ENCODE measurements at regions not wholly inside any gene's neighbourhood (a gene's known extent, or its start where the extent isn't known, plus 50 kb on each side); places are given as distances from the start of the nearest gene placed in this dataset.

DNA sequence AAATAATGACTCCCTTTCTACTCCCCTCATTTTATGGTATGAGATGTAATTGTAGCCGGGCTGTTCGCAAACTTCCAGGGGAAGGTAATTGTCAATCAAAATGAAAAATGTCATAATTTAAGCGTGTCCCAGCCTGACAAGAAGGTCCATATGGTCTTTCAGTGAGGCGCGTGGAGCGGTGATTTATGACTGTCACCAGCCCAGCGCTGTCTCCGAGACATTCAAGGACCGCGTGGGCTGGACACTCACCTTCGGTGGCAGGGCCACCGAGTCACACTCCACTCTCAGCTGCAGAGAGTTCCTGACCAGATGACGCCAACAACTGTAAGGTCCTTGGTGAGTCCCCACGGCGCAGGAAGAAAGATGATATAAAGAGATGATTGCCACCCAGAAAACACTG, 157.7 kb upstream of the TNRC6C start:
- CTCF ChIA-PET, result no interaction called here
- H3K4me1 ChIP-seq (ENCODE audit: control insufficient read depth, insufficient read depth, low read length), result peaks cover 2% of the 10 kb centered on the region; the same call in 1 of the 2 replicates
- no peak overlapping the region for H3K27ac ChIP-seq (ENCODE audit: extremely low read depth, low read depth, low read length)
- no peak overlapping the region for H3K4me3 ChIP-seq (ENCODE audit: low read depth, low read length)
- H3K9me3 ChIP-seq (ENCODE audit: control insufficient read depth, insufficient read depth, low read depth, low read length), result no peaks in the 10 kb centered on the region
- POLR2A ChIA-PET, result interaction anchor here (0.6 kb wide), 1 partner anchor 258 kb away, joined by 3 read pairs; no protein-coding TSS in a partner anchor
- H3K36me3 ChIP-seq (ENCODE audit: control insufficient read depth in 2 of 2, insufficient read depth in 1 of 2, low read length in 2 of 2), result no peaks in the 10 kb centered on the region
- TF ChIP-seq ZNF10 (tag by site-specific recombination; IDR thresholded peaks at IDR 0.05), result no peak
- TF ChIP-seq SP7 (tag by site-specific recombination; IDR thresholded peaks at IDR 0.05), result 0 out of 2 replicates have a peak, but pooled peaks have one; percentile 19
- TF ChIP-seq, protein P1, sequence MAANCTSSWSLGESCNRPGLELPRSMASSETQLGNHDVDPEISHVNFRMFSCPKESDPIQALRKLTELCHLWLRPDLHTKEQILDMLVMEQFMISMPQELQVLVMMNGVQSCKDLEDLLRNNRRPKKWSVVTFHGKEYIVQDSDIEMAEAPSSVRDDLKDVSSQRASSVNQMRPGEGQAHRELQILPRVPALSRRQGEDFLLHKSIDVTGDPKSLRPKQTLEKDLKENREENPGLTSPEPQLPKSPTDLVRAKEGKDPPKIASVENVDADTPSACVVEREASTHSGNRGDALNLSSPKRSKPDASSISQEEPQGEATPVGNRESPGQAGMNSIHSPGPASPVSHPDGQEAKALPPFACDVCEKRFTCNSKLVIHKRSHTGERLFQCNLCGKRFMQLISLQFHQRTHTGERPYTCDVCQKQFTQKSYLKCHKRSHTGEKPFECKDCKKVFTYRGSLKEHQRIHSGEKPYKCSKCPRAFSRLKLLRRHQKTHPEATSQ (tag by site-specific recombination; IDR thresholded peaks at IDR 0.05), result no peak

- no peak overlapping the region for H3K27ac ChIP-seq (ENCODE audit: extremely low read depth, low read depth, low read length)
- CTCF ChIA-PET, result interaction anchor here (1.1 kb wide), 1 partner anchor 13 kb away, joined by 4 read pairs; no protein-coding TSS in a partner anchor
- H3K4me3 ChIP-seq (ENCODE audit: low read depth, low read length), result no peak overlapping the region
- no peaks in the 10 kb centered on the region for H3K36me3 ChIP-seq (ENCODE audit: control insufficient read depth in 2 of 2, insufficient read depth in 1 of 2, low read length in 2 of 2)
- no peak for TF ChIP-seq ZNF157 (tag by site-specific recombination; IDR thresholded peaks at IDR 0.05)
- TF ChIP-seq ZSCAN4 (tag by site-specific recombination; IDR thresholded peaks at IDR 0.05), result peak; percentile 72
- POLR2A ChIA-PET, result interaction anchor here (1.8 kb wide), 1 partner anchor 157 kb away, joined by 6 read pairs; the partner anchor contains the start of gene TNRC6C
- H3K9me3 ChIP-seq (ENCODE audit: control insufficient read depth, insufficient read depth, low read depth, low read length), result no peaks in the 10 kb centered on the region
- peaks cover 2% of the 10 kb centered on the region; the same call in 1 of the 2 replicates for H3K4me1 ChIP-seq (ENCODE audit: control insufficient read depth, insufficient read depth, low read length)
Measured at GRCh38 chr17:77801545-77802332, 156.8 kb upstream of the TNRC6C start.

GRCh38 chr17:77802333-77802615, 156.2 kb upstream of the TNRC6C start:
- H3K36me3 ChIP-seq (ENCODE audit: control insufficient read depth in 2 of 2, insufficient read depth in 1 of 2, low read length in 2 of 2), result no peaks in the 10 kb centered on the region
- H3K4me3 ChIP-seq (ENCODE audit: low read depth, low read length), result no peak overlapping the region
- TF ChIP-seq ZSCAN4 (tag by site-specific recombination; IDR thresholded peaks at IDR 0.05) (0 out of 2 replicates have a peak, but pooled peaks have one; percentile 16), KLF9 (tag by site-specific recombination; IDR thresholded peaks at IDR 0.05; ENCODE audit: low read depth) (no peak), ZNF341 (tag by site-specific recombination; IDR thresholded peaks at IDR 0.05; ENCODE audit: low read depth) (peak; percentile 69), ZNF23 (tag by site-specific recombination; IDR thresholded peaks at IDR 0.05; ENCODE audit: borderline replicate concordance) (no peak)
- POLR2A ChIA-PET, result interaction anchor here (1.8 kb wide), 1 partner anchor 156 kb away, joined by 6 read pairs; the partner anchor contains the start of gene TNRC6C
- no peaks in the 10 kb centered on the region for H3K9me3 ChIP-seq (ENCODE audit: control insufficient read depth, insufficient read depth, low read depth, low read length)
- H3K4me1 ChIP-seq (ENCODE audit: control insufficient read depth, insufficient read depth, low read length), result peaks cover 2% of the 10 kb centered on the region; the same call in 1 of the 2 replicates
- no peak overlapping the region for H3K27ac ChIP-seq (ENCODE audit: extremely low read depth, low read depth, low read length)
- CTCF ChIA-PET, result interaction anchor here (1.1 kb wide), 1 partner anchor 13 kb away, joined by 4 read pairs; no protein-coding TSS in a partner anchor

DNA sequence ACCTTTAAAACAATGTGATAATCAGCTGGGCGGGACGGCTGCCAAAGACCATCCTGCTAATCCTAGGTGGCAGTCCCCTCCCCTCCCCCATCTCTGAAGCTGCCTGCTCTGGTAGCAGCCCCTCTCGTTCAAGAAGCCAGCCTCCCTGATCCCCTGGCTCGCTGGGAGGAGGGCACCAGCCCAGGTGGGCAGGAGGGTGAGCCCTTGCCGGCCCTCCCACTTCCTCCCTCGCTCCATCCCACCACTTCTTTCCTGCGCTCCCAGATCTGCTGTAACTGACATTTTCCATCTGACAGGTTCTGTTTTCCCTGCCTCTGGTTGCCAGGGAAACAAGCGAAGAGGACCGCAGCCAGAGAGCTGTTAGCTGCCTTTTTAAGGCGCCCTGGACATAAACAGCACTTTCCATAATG, 155.7 kb upstream of the TNRC6C start:
- Histone ChIP-seq H3K36me3 (ENCODE audit: control insufficient read depth in 2 of 2, insufficient read depth in 1 of 2, low read length in 2 of 2) (no peaks in the 10 kb centered on the region), H3K4me1 (ENCODE audit: control insufficient read depth, insufficient read depth, low read length) (peaks cover 2% of the 10 kb centered on the region; the same call in 1 of the 2 replicates), H3K4me3 (ENCODE audit: low read depth, low read length) (no peak overlapping the region), H3K27ac (ENCODE audit: extremely low read depth, low read depth, low read length) (no peak overlapping the region), H3K9me3 (ENCODE audit: control insufficient read depth, insufficient read depth, low read depth, low read length) (no peaks in the 10 kb centered on the region)
- ChIA-PET POLR2A (interaction anchor here (1.8 kb wide), 1 partner anchor 156 kb away, joined by 6 read pairs; the partner anchor contains the start of gene TNRC6C), CTCF (interaction anchor here (1.1 kb wide), 1 partner anchor 12 kb away, joined by 4 read pairs; no protein-coding TSS in a partner anchor)
- TF ChIP-seq ZNF621 (tag by site-specific recombination; IDR thresholded peaks at IDR 0.05) (no peak), PBX3 (CRISPR knock-in tag; IDR thresholded peaks at IDR 0.05) (no peak), ZNF830 (tag by site-specific recombination; IDR thresholded peaks at IDR 0.05; ENCODE audit: low read depth) (no peak), SP2 (tag by site-specific recombination; IDR thresholded peaks at IDR 0.05) (peak; percentile 17; the same call in 1 of the 2 replicates), FEZF1 (tag by site-specific recombination; IDR thresholded peaks at IDR 0.05) (no peak), SP7 (tag by site-specific recombination; IDR thresholded peaks at IDR 0.05) (no peak), ZNF670 (tag by site-specific recombination; IDR thresholded peaks at IDR 0.05; ENCODE audit: low read depth) (no peak), ZSCAN16 (tag by site-specific recombination; IDR thresholded peaks at IDR 0.05) (no peak), GLIS1 (tag by site-specific recombination; IDR thresholded peaks at IDR 0.05) (no peak), ZNF561 (tag by site-specific recombination; IDR thresholded peaks at IDR 0.05; ENCODE audit: borderline replicate concordance) (no peak), ZNF768 (tag by site-specific recombination; IDR thresholded peaks at IDR 0.05) (no peak), YY1 (tag by site-specific recombination; IDR thresholded peaks at IDR 0.05) (no peak), ZFHX2 (tag by site-specific recombination; conservative IDR thresholded peaks at IDR 0.05) (peak; percentile 50), ZNF19 (tag by site-specific recombination; IDR thresholded peaks at IDR 0.05; ENCODE audit: low read depth) (no peak), OSR2 (tag by site-specific recombination; IDR thresholded peaks at IDR 0.05) (no peak)
